ENCODE measurements at regions not wholly inside any gene's neighbourhood (a gene's known extent, or its start where the extent isn't known, plus 50 kb on each side); places are given as distances from the start of the nearest gene placed in this dataset.

DNA sequence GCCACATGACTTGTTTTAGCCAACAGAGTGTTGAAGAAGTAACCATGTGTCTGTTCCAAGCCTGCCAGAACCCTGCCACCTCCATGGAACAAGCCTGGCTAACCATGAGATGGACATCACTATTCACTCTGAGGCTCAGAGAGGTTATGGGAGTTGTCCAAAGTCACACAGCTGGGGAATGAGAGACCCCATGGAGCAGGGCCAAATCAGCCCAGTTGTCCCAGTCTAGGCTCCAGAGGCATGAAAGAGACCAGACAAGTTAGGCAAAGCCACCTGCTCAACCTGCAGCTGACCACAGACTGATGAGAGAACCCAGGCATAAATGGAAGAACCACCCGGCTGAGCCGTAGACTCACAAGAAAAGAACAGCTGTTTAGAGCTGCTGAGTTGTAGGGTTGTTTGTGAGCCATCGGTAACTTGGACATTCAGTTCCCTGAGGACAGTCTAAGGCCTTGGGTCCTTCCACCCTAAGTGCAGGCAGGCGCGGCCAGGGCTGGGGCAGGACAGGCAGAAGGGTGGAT lies 74.7 kb upstream of the PHF21B start:
- Histone ChIP-seq H4K20me1 (ENCODE audit: insufficient read depth, poor library complexity, severe bottlenecking) (no peaks in the 10 kb centered on the region), H3K27ac (no peak overlapping the region), H3K4me3 (no peak overlapping the region), H3K9me2 (replicated peaks; ENCODE audit: insufficient read depth) (no peaks in the 10 kb centered on the region), H2AFZ (no peak overlapping the region), H3K79me2 (no peaks in the 10 kb centered on the region), H3K36me3 (replicated peaks; ENCODE audit: insufficient read depth, low read depth) (no peaks in the 10 kb centered on the region), H3K9me3 (ENCODE audit: low read depth) (no peaks in the 10 kb centered on the region), H3K27me3 (no peaks in the 10 kb centered on the region), H3K4me2 (no peak overlapping the region), H3K4me1 (ENCODE audit: insufficient read depth) (no peaks in the 10 kb centered on the region)
- no peak for TF ChIP-seq EZH2 (IDR thresholded peaks at IDR 0.05; ENCODE audit: borderline replicate concordance)
- TF ChIP-seq EZH2phosphoT487 (IDR thresholded peaks at IDR 0.05; ENCODE audit: low read depth, severe bottlenecking, unreplicated experiment): no peak
- no peak for TF ChIP-seq CTCF (IDR thresholded peaks at IDR 0.05; ENCODE audit: poor library complexity)
- 97% methylated on average over 5 of the region's 5 CpGs for WGBS (ENCODE audit: low lambda C conversion rate, missing lambda C conversion rate)
- DNase-seq (ENCODE audit: low spot score): no peak

- H3K9me3 ChIP-seq (ENCODE audit: low read depth): no peaks in the 10 kb centered on the region
- no peak overlapping the region for H2AFZ ChIP-seq
- TF ChIP-seq EZH2phosphoT487 (IDR thresholded peaks at IDR 0.05; ENCODE audit: low read depth, severe bottlenecking, unreplicated experiment): no peak
- H3K27me3 ChIP-seq: no peaks in the 10 kb centered on the region
- peaks cover 9% of the 10 kb centered on the region for H3K4me1 ChIP-seq (ENCODE audit: insufficient read depth)
- H3K27ac ChIP-seq: no peak overlapping the region
- no peak overlapping the region for H3K4me3 ChIP-seq
- no peak overlapping the region for H3K4me2 ChIP-seq
- WGBS (ENCODE audit: low lambda C conversion rate, missing lambda C conversion rate): 69% methylated on average over 5 of the region's 5 CpGs
- H3K79me2 ChIP-seq: no peaks in the 10 kb centered on the region
- DNase-seq (ENCODE audit: low spot score): no peak
- H3K9me2 ChIP-seq (replicated peaks; ENCODE audit: insufficient read depth): no peaks in the 10 kb centered on the region
- H4K20me1 ChIP-seq (ENCODE audit: insufficient read depth, poor library complexity, severe bottlenecking): no peaks in the 10 kb centered on the region
- no peaks in the 10 kb centered on the region for H3K36me3 ChIP-seq (replicated peaks; ENCODE audit: insufficient read depth, low read depth)
Measured at GRCh38 chr22:45087802-45088201, 75.9 kb upstream of the NUP50 start.

GRCh38 chr22:45088576-45088975 lies 75.1 kb upstream of the NUP50 start:
- no peaks in the 10 kb centered on the region for H3K9me2 ChIP-seq (replicated peaks; ENCODE audit: insufficient read depth)
- H3K4me3 ChIP-seq: no peak overlapping the region
- H3K36me3 ChIP-seq (replicated peaks; ENCODE audit: insufficient read depth, low read depth): no peaks in the 10 kb centered on the region
- H2AFZ ChIP-seq: no peak overlapping the region
- no peaks in the 10 kb centered on the region for H4K20me1 ChIP-seq (ENCODE audit: insufficient read depth, poor library complexity, severe bottlenecking)
- 83% methylated on average over 2 of the region's 2 CpGs for WGBS (ENCODE audit: low lambda C conversion rate, missing lambda C conversion rate)
- H3K4me1 ChIP-seq (ENCODE audit: insufficient read depth): peaks cover 9% of the 10 kb centered on the region
- DNase-seq (ENCODE audit: low spot score): no peak
- H3K27ac ChIP-seq: no peak overlapping the region
- no peaks in the 10 kb centered on the region for H3K79me2 ChIP-seq
- H3K9me3 ChIP-seq (ENCODE audit: low read depth): no peaks in the 10 kb centered on the region
- TF ChIP-seq CTCF (IDR thresholded peaks at IDR 0.05; ENCODE audit: poor library complexity) (no peak), EZH2 (IDR thresholded peaks at IDR 0.05; ENCODE audit: borderline replicate concordance) (no peak), EZH2phosphoT487 (IDR thresholded peaks at IDR 0.05; ENCODE audit: low read depth, severe bottlenecking, unreplicated experiment) (no peak)
- H3K27me3 ChIP-seq: no peaks in the 10 kb centered on the region
- H3K4me2 ChIP-seq: no peak overlapping the region

DNA sequence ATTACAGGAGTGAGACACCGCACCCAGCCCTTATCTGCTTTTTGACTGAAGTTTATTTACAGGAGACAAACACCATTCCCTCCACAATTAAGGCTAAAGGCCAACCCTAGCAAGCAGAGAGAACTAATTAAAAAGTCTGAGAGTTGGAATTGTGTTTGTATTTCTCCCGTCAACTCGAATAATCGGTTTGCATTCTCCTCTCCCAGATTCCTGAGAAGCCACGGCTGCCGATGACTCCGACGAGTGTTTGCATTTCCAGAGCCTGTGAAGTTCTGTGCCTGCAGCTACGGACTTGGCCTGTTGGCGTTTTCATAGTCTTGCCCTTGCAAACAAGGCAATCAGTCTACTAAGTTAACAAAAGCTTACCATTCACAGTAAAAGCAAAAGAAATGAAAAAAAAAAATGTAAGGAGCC lies 73.2 kb upstream of the NUP50 start:
- H3K4me3 ChIP-seq: no peak overlapping the region
- no peaks in the 10 kb centered on the region for H3K36me3 ChIP-seq (replicated peaks; ENCODE audit: insufficient read depth, low read depth)
- peak; percentile 77 for DNase-seq (ENCODE audit: low spot score)
- peak overlapping the region; percentile 13 for H3K27ac ChIP-seq
- no peaks in the 10 kb centered on the region for H4K20me1 ChIP-seq (ENCODE audit: insufficient read depth, poor library complexity, severe bottlenecking)
- no peaks in the 10 kb centered on the region for H3K9me3 ChIP-seq (ENCODE audit: low read depth)
- H2AFZ ChIP-seq: no peak overlapping the region
- no peaks in the 10 kb centered on the region for H3K9me2 ChIP-seq (replicated peaks; ENCODE audit: insufficient read depth)
- WGBS (ENCODE audit: low lambda C conversion rate, missing lambda C conversion rate): 4% methylated on average over 10 of the region's 10 CpGs
- TF ChIP-seq EZH2phosphoT487 (IDR thresholded peaks at IDR 0.05; ENCODE audit: low read depth, severe bottlenecking, unreplicated experiment): no peak
- TF ChIP-seq CTCF (IDR thresholded peaks at IDR 0.05; ENCODE audit: poor library complexity): peak; percentile 8
- H3K4me2 ChIP-seq: peak overlapping the region; percentile 51
- no peaks in the 10 kb centered on the region for H3K79me2 ChIP-seq
- no peaks in the 10 kb centered on the region for H3K27me3 ChIP-seq
- H3K4me1 ChIP-seq (ENCODE audit: insufficient read depth): peaks cover 9% of the 10 kb centered on the region

All from hepatocyte (in vitro differentiated cells).